HAP-1 (cell line): ENCODE measurements at regions not wholly inside any gene's neighbourhood (a gene's known extent, or its start where the extent isn't known, plus 50 kb on each side); places are given as distances from the start of the nearest gene placed in this dataset.
"Not testable (repeated sequence)": the region's sequence is repeated elsewhere in the genome, so short reads cannot be mapped to it uniquely, and the experiment has no call there.

Experiments
- DNase-seq, 2 experiments: peaks; one replicate each; pipeline ENCODE4 v3.0.0-alpha.2; 2016 to 2020; ENCODE audit warnings: low spot score in 2 of 2
- H3K27me3 ChIP-seq: fragments of 250-450 bp; sonication (Bioruptor Pico); 2 replicates; pipeline ENCODE4 v1.5.1; 2020; ENCODE audit warnings: low read depth, mild to moderate bottlenecking, moderate library complexity
- H3K36me3 ChIP-seq: fragments of 250-450 bp; sonication (Bioruptor Pico); replicated peaks from 2 replicates; pipeline ENCODE4 v1.5.1; 2020; ENCODE audit warnings: mild to moderate bottlenecking
- H3K4me1 ChIP-seq: fragments of 250-450 bp; sonication (Bioruptor Pico); 2 replicates; pipeline ENCODE4 v1.5.1; 2020; ENCODE audit warnings: mild to moderate bottlenecking
- H3K4me3 ChIP-seq: fragments of 250-450 bp; sonication (Bioruptor Pico); 2 replicates; pipeline ENCODE4 v1.5.1; 2020; ENCODE audit warnings: mild to moderate bottlenecking, moderate library complexity
- H3K9me3 ChIP-seq: fragments of 250-450 bp; sonication (Bioruptor Pico); 2 replicates; pipeline ENCODE4 v1.5.1; 2020; ENCODE audit warnings: mild to moderate bottlenecking, moderate library complexity
- in situ Hi-C: fragments of 300-500 bp; cut with MboI; formaldehyde crosslinking; loops from 3 replicates; pipeline ENCODE4 v1.14.3; 2020; ENCODE audit warnings: low sequenced_read_pairs, inconsistent platforms, mixed read lengths

GRCh38 chr5:3329427-3329826 is 266.2 kb upstream of the IRX1 start:
- Histone ChIP-seq H3K36me3 (no peaks in the 10 kb centered on the region), H3K4me3 (no peak overlapping the region), H3K27me3 (no peaks in the 10 kb centered on the region), H3K9me3 (no peaks in the 10 kb centered on the region), H3K4me1 (no peaks in the 10 kb centered on the region)
- in situ Hi-C loops: no loop called here
- DNase-seq: no peak

- Histone ChIP-seq H3K9me3 (0 out of 2 replicates have a peak, but pooled peaks cover 3% of the 10 kb centered on the region), H3K27me3 (no peaks in the 10 kb centered on the region), H3K4me1 (no peaks in the 10 kb centered on the region), H3K4me3 (no peak overlapping the region), H3K36me3 (no peaks in the 10 kb centered on the region)
- DNase-seq: no peak
- in situ Hi-C loops: no loop called here
Observed at GRCh38 chr5:3326841-3327232, 268.8 kb upstream of the IRX1 start.

- in situ Hi-C loops: no loop called here
- no peaks in the 10 kb centered on the region for H3K27me3 ChIP-seq
- 0 out of 2 replicates have a peak, but pooled peaks cover 3% of the 10 kb centered on the region for H3K9me3 ChIP-seq
- H3K36me3 ChIP-seq: no peaks in the 10 kb centered on the region
- peak in 1 of 2 experiments; percentile 27 for DNase-seq
- no peaks in the 10 kb centered on the region for H3K4me1 ChIP-seq
- no peak overlapping the region for H3K4me3 ChIP-seq
Observed at GRCh38 chr5:3325972-3326840, 269.4 kb upstream of the IRX1 start.

- no peaks in the 10 kb centered on the region for H3K27me3 ChIP-seq
- H3K36me3 ChIP-seq: no peaks in the 10 kb centered on the region
- 0 out of 2 replicates have a peak, but pooled peaks cover 3% of the 10 kb centered on the region for H3K9me3 ChIP-seq
- DNase-seq: no peak
- H3K4me1 ChIP-seq: no peaks in the 10 kb centered on the region
- in situ Hi-C loops: no loop called here
- no peak overlapping the region for H3K4me3 ChIP-seq
Observed at GRCh38 chr5:3325201-3325971, 270.2 kb upstream of the IRX1 start.

GRCh38 chr5:3324421-3325101 is 271.1 kb upstream of the IRX1 start:
- Histone ChIP-seq H3K27me3 (no peaks in the 10 kb centered on the region), H3K36me3 (no peaks in the 10 kb centered on the region), H3K4me3 (no peak overlapping the region), H3K9me3 (0 out of 2 replicates have a peak, but pooled peaks cover 3% of the 10 kb centered on the region), H3K4me1 (no peaks in the 10 kb centered on the region)
- DNase-seq: no peak
- in situ Hi-C loops: no loop called here

- DNase-seq, H3K4me3 ChIP-seq, H3K27me3 ChIP-seq, H3K4me1 ChIP-seq, in situ Hi-C loops, H3K36me3 ChIP-seq, H3K9me3 ChIP-seq: not testable (repeated sequence)
Observed at GRCh38 chr5:3323966-3324365, 271.7 kb upstream of the IRX1 start.

GRCh38 chr5:3323144-3323543 is 272.5 kb upstream of the IRX1 start:
- H3K9me3 ChIP-seq: 0 out of 2 replicates have a peak, but pooled peaks cover 3% of the 10 kb centered on the region
- H3K27me3 ChIP-seq: no peaks in the 10 kb centered on the region
- no peaks in the 10 kb centered on the region for H3K4me1 ChIP-seq
- DNase-seq: no peak
- in situ Hi-C loops: no loop called here
- no peaks in the 10 kb centered on the region for H3K36me3 ChIP-seq
- H3K4me3 ChIP-seq: no peak overlapping the region

GRCh38 chr5:3322642-3323041 is 273.0 kb upstream of the IRX1 start:
- Histone ChIP-seq H3K9me3 (0 out of 2 replicates have a peak, but pooled peaks cover 3% of the 10 kb centered on the region), H3K36me3 (no peaks in the 10 kb centered on the region), H3K4me3 (no peak overlapping the region), H3K4me1 (no peaks in the 10 kb centered on the region), H3K27me3 (no peaks in the 10 kb centered on the region)
- in situ Hi-C loops: no loop called here
- DNase-seq: no peak

GRCh38 chr5:3321923-3322322 is 273.7 kb upstream of the IRX1 start:
- in situ Hi-C loops: no loop called here

DNA sequence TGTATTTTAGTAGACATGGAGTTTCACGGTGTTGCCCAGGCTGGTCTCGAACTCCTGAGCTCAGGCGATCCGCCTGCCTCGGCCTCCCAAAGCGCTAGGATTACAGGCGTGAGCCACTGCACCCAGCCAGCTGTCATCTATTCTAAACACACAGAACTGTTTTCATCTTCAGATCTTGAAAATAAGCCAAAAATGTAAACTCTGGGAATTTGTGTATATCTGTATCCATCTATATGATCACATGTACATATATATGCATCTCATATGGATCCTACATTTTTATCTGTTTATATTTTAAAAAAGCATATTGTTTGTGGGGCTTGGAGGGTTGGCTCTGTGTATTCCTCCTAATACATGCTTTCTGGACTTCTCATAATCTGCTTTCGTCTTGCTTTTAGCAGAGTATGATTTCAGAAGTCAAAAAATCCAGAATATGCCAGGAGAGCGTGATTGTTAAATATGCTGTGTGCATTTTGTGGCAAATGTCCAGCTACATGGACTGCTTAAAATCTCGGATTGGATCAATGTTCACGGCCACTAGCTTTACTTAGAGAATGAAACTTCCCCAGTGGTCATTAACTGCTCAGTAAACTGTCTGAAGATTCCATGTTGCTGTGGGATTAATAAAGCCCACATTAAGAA is 274.4 kb upstream of the IRX1 start:
- in situ Hi-C loops: no loop called here
- no peaks in the 10 kb centered on the region for H3K36me3 ChIP-seq
- H3K27me3 ChIP-seq: no peaks in the 10 kb centered on the region
- DNase-seq: no peak
- H3K4me1 ChIP-seq: no peaks in the 10 kb centered on the region
- H3K4me3 ChIP-seq: no peak overlapping the region
- H3K9me3 ChIP-seq: 0 out of 2 replicates have a peak, but pooled peaks cover 3% of the 10 kb centered on the region

More at GRCh38 chr5:3321923-3322322, 273.7 kb upstream of the IRX1 start:
- Histone ChIP-seq H3K4me3 (no peak overlapping the region), H3K9me3 (0 out of 2 replicates have a peak, but pooled peaks cover 3% of the 10 kb centered on the region), H3K4me1 (no peaks in the 10 kb centered on the region), H3K27me3 (no peaks in the 10 kb centered on the region), H3K36me3 (no peaks in the 10 kb centered on the region)
- DNase-seq: no peak

DNA sequence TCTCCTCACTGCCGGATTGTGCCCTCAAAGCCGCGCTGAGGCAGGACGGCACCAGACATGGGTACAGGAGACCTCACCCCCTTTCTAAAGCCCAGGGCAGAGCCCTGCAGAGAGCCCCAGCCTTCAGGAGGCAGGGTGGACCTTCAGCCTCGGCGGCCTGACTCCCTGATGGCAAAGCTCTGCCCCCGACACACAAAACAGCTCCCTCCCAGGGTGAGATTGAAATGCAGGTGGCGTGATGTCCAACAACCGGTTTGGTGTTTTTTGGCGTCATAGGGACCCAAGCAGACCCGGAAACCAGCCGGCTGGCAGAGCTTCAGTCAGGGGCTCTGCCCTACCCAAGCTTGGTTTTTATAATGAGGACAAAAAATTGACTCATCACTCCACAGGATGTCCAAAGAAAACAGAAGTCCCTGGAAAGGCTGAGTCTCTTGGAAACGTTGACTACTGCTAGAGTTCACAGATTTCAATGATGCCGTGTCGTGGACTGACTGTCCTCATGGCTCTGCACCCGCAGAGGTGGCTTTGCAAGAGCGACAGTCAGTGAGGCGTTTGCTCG is 275.2 kb upstream of the IRX1 start:
- in situ Hi-C loops: no loop called here
- Histone ChIP-seq H3K27me3 (no peaks in the 10 kb centered on the region), H3K4me1 (no peaks in the 10 kb centered on the region), H3K36me3 (no peaks in the 10 kb centered on the region), H3K4me3 (no peak overlapping the region), H3K9me3 (0 out of 2 replicates have a peak, but pooled peaks cover 3% of the 10 kb centered on the region)
- DNase-seq: no peak

- Histone ChIP-seq H3K4me3 (no peak overlapping the region), H3K4me1 (no peaks in the 10 kb centered on the region), H3K27me3 (no peaks in the 10 kb centered on the region), H3K36me3 (no peaks in the 10 kb centered on the region), H3K9me3 (no peaks in the 10 kb centered on the region)
- no peak for DNase-seq
- in situ Hi-C loops: no loop called here
Observed at GRCh38 chr5:3317051-3317795, 278.4 kb upstream of the IRX1 start.
